Loucy (cell line): ENCODE measurements at regions not wholly inside any gene's neighbourhood (a gene's known extent, or its start where the extent isn't known, plus 50 kb on each side); places are given as distances from the start of the nearest gene placed in this dataset.

Experiments used
- H2AFZ ChIP-seq: fragments of 200-600 bp; sonication (generic); 2 replicates; pipeline ENCODE4 v1.6.0; 2016; ENCODE audit warnings: antibody characterized with exemption, mild to moderate bottlenecking, low read length, moderate library complexity
- H3F3A ChIP-seq: fragments of 200-600 bp; 2 replicates; pipeline ENCODE4 v1.6.0; 2016; ENCODE audit warnings: antibody characterized with exemption, low read depth, mild to moderate bottlenecking
- H3K27me3 ChIP-seq: fragments of 200-600 bp; sonication (generic); 2 replicates; pipeline ENCODE4 v1.6.1; 2014; ENCODE audit warnings: low read length, mild to moderate bottlenecking; ENCODE audit not compliant: insufficient read depth, poor library complexity, severe bottlenecking
- H3K36me3 ChIP-seq: fragments of 200-600 bp; sonication (generic); 2 replicates; pipeline ENCODE4 v1.6.1; 2016; ENCODE audit warnings: low read length; ENCODE audit not compliant: insufficient read depth
- H3K4me1 ChIP-seq: fragments of 200-600 bp; sonication (generic); 2 replicates; pipeline ENCODE4 v1.5.1; 2014; ENCODE audit warnings: low read length, mild to moderate bottlenecking; ENCODE audit not compliant: insufficient read depth, poor library complexity, severe bottlenecking
- H3K4me2 ChIP-seq: fragments of 200-600 bp; sonication (generic); 2 replicates; pipeline ENCODE4 v1.6.0; 2014; ENCODE audit warnings: antibody characterized with exemption, low read length, low read depth, mild to moderate bottlenecking; ENCODE audit not compliant: poor library complexity, severe bottlenecking
- H3K4me3 ChIP-seq: fragments of 200-600 bp; sonication (generic); 2 replicates; pipeline ENCODE4 v1.5.1; 2014; ENCODE audit warnings: low read length, mild to moderate bottlenecking, mixed read lengths; ENCODE audit not compliant: poor library complexity, severe bottlenecking
- H3K79me2 ChIP-seq: fragments of 200-600 bp; sonication (generic); 2 replicates; pipeline ENCODE4 v1.6.1; 2014; ENCODE audit warnings: low read length; ENCODE audit not compliant: insufficient read depth
- H3K9ac ChIP-seq: fragments of 200-600 bp; sonication (generic); 2 replicates; pipeline ENCODE4 v1.6.0; 2014; ENCODE audit warnings: mild to moderate bottlenecking, low read depth, low read length, moderate library complexity; ENCODE audit not compliant: poor library complexity, severe bottlenecking
- H3K9me2 ChIP-seq: fragments of 200-600 bp; sonication (generic); replicated peaks from 2 replicates; pipeline ENCODE4 v1.6.1; 2016; ENCODE audit warnings: low read depth, low read length, mixed read lengths
- H3K9me3 ChIP-seq: fragments of 200-600 bp; sonication (generic); 2 replicates; pipeline ENCODE4 v1.6.1; 2014; ENCODE audit warnings: mild to moderate bottlenecking, antibody characterized with exemption, low read length, low read depth; ENCODE audit not compliant: insufficient read depth
- H4K20me1 ChIP-seq: fragments of 200-600 bp; sonication (generic); 2 replicates; pipeline ENCODE4 v1.6.0; 2014; ENCODE audit warnings: antibody characterized with exemption, low read length, mild to moderate bottlenecking; ENCODE audit not compliant: insufficient read depth, poor library complexity, severe bottlenecking
- EZH2phosphoT487 ChIP-seq: fragments of 200-600 bp; IDR thresholded peaks from 2 replicates; pipeline ENCODE4 v1.6.1; 2018; ENCODE audit warnings: antibody characterized with exemption, mild to moderate bottlenecking, moderate library complexity, borderline replicate concordance
- TF ChIP-seq, protein P1 (sequence below): fragments of 200-600 bp; sonication (generic); conservative IDR thresholded peaks from 2 replicates; pipeline ENCODE4 v1.5.1; 2014; ENCODE audit warnings: mild to moderate bottlenecking, antibody characterized with exemption, low read length

DNA sequence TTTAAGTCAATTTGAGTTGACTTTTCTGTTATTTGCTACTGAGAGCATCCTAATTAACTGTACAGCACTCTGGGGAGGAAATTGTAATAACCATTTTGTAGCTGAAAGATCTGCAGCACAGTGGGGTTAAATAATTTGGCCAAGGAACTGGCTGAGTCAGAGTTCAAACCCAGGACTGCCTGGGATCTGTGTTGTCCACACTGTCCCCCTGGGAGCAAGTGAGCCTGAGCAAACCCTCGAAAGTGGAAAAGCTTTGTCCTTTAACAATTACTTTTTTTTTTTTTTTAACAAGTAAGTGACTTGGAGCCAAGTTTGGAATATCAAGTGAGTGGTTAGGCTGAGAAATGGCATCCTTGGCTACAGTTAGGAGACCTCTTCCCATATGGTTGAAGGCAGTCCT, 247.2 kb upstream of the CCDC196 start:
- Histone ChIP-seq H3K4me2 (no peak overlapping the region), H3K36me3 (no peaks in the 10 kb centered on the region), H3K4me1 (no peaks in the 10 kb centered on the region), H2AFZ (no peak overlapping the region), H3K27me3 (no peaks in the 10 kb centered on the region), H3K9me2 (no peaks in the 10 kb centered on the region), H3K9ac (no peak overlapping the region), H3K79me2 (no peaks in the 10 kb centered on the region), H4K20me1 (no peaks in the 10 kb centered on the region), H3K4me3 (no peak overlapping the region), H3K9me3 (no peaks in the 10 kb centered on the region), H3F3A (no peaks in the 10 kb centered on the region)
- TF ChIP-seq, protein P1, sequence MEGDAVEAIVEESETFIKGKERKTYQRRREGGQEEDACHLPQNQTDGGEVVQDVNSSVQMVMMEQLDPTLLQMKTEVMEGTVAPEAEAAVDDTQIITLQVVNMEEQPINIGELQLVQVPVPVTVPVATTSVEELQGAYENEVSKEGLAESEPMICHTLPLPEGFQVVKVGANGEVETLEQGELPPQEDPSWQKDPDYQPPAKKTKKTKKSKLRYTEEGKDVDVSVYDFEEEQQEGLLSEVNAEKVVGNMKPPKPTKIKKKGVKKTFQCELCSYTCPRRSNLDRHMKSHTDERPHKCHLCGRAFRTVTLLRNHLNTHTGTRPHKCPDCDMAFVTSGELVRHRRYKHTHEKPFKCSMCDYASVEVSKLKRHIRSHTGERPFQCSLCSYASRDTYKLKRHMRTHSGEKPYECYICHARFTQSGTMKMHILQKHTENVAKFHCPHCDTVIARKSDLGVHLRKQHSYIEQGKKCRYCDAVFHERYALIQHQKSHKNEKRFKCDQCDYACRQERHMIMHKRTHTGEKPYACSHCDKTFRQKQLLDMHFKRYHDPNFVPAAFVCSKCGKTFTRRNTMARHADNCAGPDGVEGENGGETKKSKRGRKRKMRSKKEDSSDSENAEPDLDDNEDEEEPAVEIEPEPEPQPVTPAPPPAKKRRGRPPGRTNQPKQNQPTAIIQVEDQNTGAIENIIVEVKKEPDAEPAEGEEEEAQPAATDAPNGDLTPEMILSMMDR = no peak
- no peak for TF ChIP-seq EZH2phosphoT487

DNA sequence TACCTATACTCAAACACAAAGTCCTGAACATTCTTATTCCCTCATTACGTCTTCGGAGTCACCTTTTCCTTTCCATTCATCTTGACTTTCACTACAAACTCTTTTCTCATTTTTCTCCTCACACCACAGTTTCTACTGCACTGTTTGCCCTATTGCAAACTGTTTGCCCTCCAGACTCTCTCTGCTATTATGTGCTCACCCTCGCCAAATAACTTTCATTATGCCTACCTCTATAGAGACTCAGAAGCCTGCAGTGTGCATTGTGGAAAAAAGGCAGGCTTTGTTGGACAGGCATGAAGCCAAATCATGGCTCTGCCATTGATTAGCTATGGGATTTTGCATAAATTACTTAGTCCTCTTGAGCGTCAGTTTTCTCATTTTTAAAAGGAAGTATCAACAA, 246.6 kb upstream of the CCDC196 start:
- TF ChIP-seq, protein P1 = no peak
- no peak for TF ChIP-seq EZH2phosphoT487
- H3K9me2 ChIP-seq = no peaks in the 10 kb centered on the region
- H3F3A ChIP-seq = no peaks in the 10 kb centered on the region
- no peak overlapping the region for H3K4me2 ChIP-seq
- no peaks in the 10 kb centered on the region for H3K9me3 ChIP-seq
- H2AFZ ChIP-seq = no peak overlapping the region
- no peak overlapping the region for H3K4me3 ChIP-seq
- no peak overlapping the region for H3K9ac ChIP-seq
- H3K27me3 ChIP-seq = no peaks in the 10 kb centered on the region
- H3K36me3 ChIP-seq = no peaks in the 10 kb centered on the region
- H3K4me1 ChIP-seq = no peaks in the 10 kb centered on the region
- no peaks in the 10 kb centered on the region for H4K20me1 ChIP-seq
- H3K79me2 ChIP-seq = no peaks in the 10 kb centered on the region

DNA sequence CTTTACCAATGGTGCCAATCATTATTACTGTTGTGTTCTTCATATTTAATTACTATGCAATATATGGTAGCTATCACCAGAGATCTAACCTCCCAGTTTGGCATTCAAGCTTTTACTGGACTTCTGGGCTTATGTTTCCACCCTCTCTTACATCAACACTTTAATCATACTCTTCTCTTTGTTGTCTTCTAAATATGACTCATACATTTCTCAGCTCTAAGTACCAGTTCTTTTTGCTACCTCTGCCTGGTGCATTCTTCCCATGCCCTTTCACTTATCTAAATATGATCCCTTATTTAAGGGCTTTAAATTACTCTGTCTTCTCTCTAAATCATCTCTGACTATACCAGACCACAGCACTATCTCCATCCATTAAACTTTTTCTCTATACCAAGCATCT, 246.1 kb upstream of the CCDC196 start:
- Histone ChIP-seq H3F3A (no peaks in the 10 kb centered on the region), H2AFZ (no peak overlapping the region), H3K4me2 (no peak overlapping the region), H3K9ac (no peak overlapping the region), H3K4me3 (no peak overlapping the region), H3K9me2 (no peaks in the 10 kb centered on the region), H3K4me1 (no peaks in the 10 kb centered on the region), H4K20me1 (no peaks in the 10 kb centered on the region), H3K79me2 (no peaks in the 10 kb centered on the region), H3K9me3 (no peaks in the 10 kb centered on the region), H3K27me3 (no peaks in the 10 kb centered on the region), H3K36me3 (no peaks in the 10 kb centered on the region)
- TF ChIP-seq EZH2phosphoT487 = no peak
- TF ChIP-seq, protein P1 = no peak
